NCI-H2029 treated with DMSO at 0.1 percent for 48 hours (cell line): ENCODE measurements at regions not wholly inside any gene's neighbourhood (a gene's known extent, or its start where the extent isn't known, plus 50 kb on each side); places are given as distances from the start of the nearest gene placed in this dataset.

Experiments used
- DNase-seq: peaks from one replicate; lab custom pipeline; 2025; lab: John Stamatoyannopoulos, UW

- DNase-seq: no peak
These were observed 206.7 kb downstream of the AACS start for GRCh38 chr12:125271892-125272291.

GRCh38 chr12:125272383-125272933, 207.2 kb downstream of the AACS start:
- no peak for DNase-seq

DNA sequence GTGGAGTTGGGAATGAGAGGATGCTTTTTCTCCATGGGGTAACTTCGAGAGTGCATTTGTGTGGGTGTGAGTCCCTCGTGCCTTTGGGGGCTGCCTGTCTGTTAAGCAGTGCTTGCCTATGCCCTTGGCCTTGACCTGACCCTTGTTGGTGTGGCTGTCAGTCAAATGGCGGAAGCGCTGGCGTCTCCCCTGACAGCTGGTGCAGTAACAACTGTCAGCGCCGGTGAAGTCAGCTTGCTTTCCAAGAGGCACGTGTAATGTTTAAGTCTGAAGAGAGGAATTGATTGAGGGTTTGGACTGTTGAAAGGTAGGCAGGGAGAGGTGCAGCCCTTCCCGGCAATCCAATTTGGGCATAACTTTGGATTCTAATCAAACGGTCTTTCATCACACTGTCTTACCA, 211.3 kb downstream of the AACS start:
- DNase-seq: no peak

- no peak for DNase-seq
These were observed 215.5 kb downstream of the AACS start for GRCh38 chr12:125280482-125281377.

- DNase-seq: no peak
These were observed 217.7 kb downstream of the AACS start for GRCh38 chr12:125282921-125283320.

- no peak for DNase-seq
These were observed 218.3 kb downstream of the AACS start for GRCh38 chr12:125283521-125283920.

DNA sequence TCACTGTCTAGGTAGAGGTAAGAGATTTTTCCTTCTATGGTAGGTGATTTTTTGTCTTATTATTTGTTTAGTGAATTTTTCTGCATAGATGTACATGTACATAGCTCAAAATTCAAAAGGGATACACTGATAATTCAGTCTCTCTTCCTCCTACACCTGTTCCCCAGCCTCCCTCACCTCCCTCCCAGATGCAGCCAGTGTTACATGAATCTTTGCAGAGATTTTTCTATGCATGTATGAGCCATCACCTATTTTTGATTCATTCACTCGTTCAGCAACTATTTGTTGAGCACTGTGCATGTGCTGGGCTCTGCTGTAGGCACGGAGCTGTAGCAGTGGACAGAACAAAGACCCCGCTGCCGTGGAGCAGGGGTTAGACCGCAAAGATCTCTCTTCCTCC, 218.9 kb downstream of the AACS start:
- DNase-seq: no peak

- no peak for DNase-seq
These were observed 219.9 kb downstream of the AACS start for GRCh38 chr12:125284945-125285685.

GRCh38 chr12:125286005-125286727, 220.9 kb downstream of the AACS start:
- no peak for DNase-seq

GRCh38 chr12:125287155-125287847, 222.1 kb downstream of the AACS start:
- DNase-seq: no peak

- no peak for DNase-seq
These were observed 224.0 kb downstream of the AACS start for GRCh38 chr12:125288931-125289928.

GRCh38 chr12:125289970-125290369, 224.7 kb downstream of the AACS start:
- no peak for DNase-seq

DNA sequence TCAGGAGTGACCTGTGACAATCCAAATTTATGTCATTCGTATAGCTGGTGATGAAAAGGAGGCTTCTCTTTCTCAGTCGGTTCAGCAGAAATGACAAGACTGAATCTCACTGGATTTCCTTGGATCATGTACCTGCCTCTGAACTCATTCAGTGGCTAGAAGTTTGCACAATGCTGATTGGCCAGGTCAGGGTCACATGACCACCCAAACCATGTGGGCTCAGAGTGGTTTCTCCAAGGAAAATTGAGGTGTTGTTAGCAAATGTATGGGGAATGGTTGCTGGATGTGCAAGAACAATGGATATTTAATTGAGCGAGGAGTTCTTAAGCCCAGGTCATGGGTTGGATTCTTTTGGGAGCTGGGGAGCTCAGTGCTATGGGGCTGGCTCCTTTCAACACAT, 227.5 kb downstream of the AACS start:
- no peak for DNase-seq

GRCh38 chr12:125295550-125295949, 230.3 kb downstream of the AACS start:
- no peak for DNase-seq

GRCh38 chr12:125296701-125297100, 231.5 kb downstream of the AACS start:
- DNase-seq: no peak

GRCh38 chr12:125299840-125300239, 234.6 kb downstream of the AACS start:
- no peak for DNase-seq

DNA sequence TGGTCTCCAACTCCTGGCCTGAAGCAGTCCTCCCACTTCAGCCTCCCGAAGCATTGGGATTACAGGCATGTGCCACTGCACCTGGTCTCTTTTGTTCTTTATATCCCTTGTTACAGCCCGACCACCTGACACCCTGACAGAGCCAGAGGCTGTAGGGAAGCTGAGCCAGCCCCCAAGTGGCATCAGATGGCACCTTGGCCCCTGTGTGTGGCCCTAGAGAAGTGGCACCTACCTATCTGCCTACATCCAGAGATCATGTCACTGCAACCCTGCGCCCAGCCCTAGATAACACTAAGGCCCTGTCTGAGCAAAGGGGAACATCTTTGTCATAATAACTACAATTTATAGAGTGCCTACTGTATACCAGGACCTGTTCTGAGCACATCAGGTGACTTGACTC, 235.0 kb downstream of the AACS start:
- no peak for DNase-seq

GRCh38 chr12:125303337-125303736, 238.1 kb downstream of the AACS start:
- no peak for DNase-seq

DNA sequence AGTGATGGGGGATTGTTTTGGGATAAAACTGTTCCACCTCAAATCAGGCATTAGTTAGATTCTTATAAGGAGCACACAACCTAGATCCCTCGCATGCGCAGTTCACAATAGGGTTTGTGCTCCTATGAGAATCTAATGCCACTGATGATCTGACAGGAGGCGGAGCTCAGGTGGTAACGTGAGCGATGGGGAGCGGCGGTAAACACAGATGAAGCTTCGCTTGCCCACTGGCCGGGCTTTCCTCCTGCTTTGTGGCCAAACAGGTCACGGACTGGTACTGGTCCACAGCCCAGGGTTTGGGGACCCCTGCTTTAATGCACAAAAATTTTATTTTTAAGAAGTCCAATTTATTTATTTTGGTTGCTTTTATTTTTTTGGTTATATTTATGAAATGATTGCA, 238.8 kb downstream of the AACS start:
- no peak for DNase-seq

GRCh38 chr12:125305231-125305630, 240.0 kb downstream of the AACS start:
- no peak for DNase-seq
